Neuronal stem cell (in vitro differentiated cells): ENCODE measurements at regions not wholly inside any gene's neighbourhood (a gene's known extent, or its start where the extent isn't known, plus 50 kb on each side); places are given as distances from the start of the nearest gene placed in this dataset.

Source experiments
- DNase-seq: peaks from one replicate; pipeline ENCODE4 v3.0.0-alpha.2; 2013; ENCODE audit warnings: low spot score
- H2AFZ ChIP-seq: one replicate; pipeline ENCODE4 v1.6.1; 2013; ENCODE audit warnings: mild to moderate bottlenecking, low read length, inconsistent platforms
- H2AK5ac ChIP-seq: 2 replicates; pipeline ENCODE4 v1.6.1; 2013; ENCODE audit warnings: low read depth, mild to moderate bottlenecking, inconsistent platforms, low read length, moderate library complexity, mixed read lengths
- H2BK120ac ChIP-seq: 2 replicates; pipeline ENCODE4 v1.6.1; 2013; ENCODE audit warnings: low read depth, mild to moderate bottlenecking, inconsistent platforms, low read length, moderate library complexity, mixed read lengths
- H2BK12ac ChIP-seq: one replicate; pipeline ENCODE4 v1.6.1; 2013; ENCODE audit warnings: low read length, inconsistent platforms
- H2BK15ac ChIP-seq: 2 replicates; pipeline ENCODE4 v1.6.1; 2013; ENCODE audit warnings: mild to moderate bottlenecking, low read length, inconsistent platforms, mixed read lengths
- H2BK5ac ChIP-seq: one replicate; pipeline ENCODE4 v1.6.1; 2013; ENCODE audit warnings: inconsistent platforms, mild to moderate bottlenecking, low read length, moderate library complexity
- H3K14ac ChIP-seq: one replicate; pipeline ENCODE4 v1.6.1; 2013; ENCODE audit warnings: low read length, inconsistent platforms
- H3K18ac ChIP-seq: 2 replicates; pipeline ENCODE4 v1.6.1; 2013; ENCODE audit warnings: low read length, inconsistent platforms
- H3K23ac ChIP-seq: 2 replicates; pipeline ENCODE4 v1.6.1; 2013; ENCODE audit warnings: low read depth, mild to moderate bottlenecking, mixed read lengths, low read length, inconsistent platforms; ENCODE audit not compliant: poor library complexity
- H3K27ac ChIP-seq: replicated peaks from 3 replicates; pipeline ENCODE4 v1.5.1; 2013; ENCODE audit warnings: low read length, inconsistent platforms
- H3K27me3 ChIP-seq, 3 experiments: 2 replicates each; pipeline ENCODE4 v1.6.1; 2013; ENCODE audit warnings: low read length in 3 of 3, mild to moderate bottlenecking in 2 of 3, inconsistent platforms in 1 of 3, low read depth in 1 of 3, mixed read lengths in 1 of 3, moderate library complexity in 1 of 3; ENCODE audit not compliant: control insufficient read depth in 3 of 3, insufficient read depth in 3 of 3
- H3K36me3 ChIP-seq, 2 donors: replicated peaks in 1 of 2; 2 replicates each; pipeline ENCODE4 v1.6.1; 2013; ENCODE audit warnings: low read length in 2 of 2; ENCODE audit not compliant: control insufficient read depth in 2 of 2, insufficient read depth in 2 of 2
- H3K4ac ChIP-seq: 2 replicates; pipeline ENCODE4 v1.6.1; 2013; ENCODE audit warnings: inconsistent platforms, mild to moderate bottlenecking, low read length, moderate library complexity
- H3K4me1 ChIP-seq, 2 donors: 1 replicate in 1 of 2; 2 replicates in 1 of 2; pipeline ENCODE4 v1.6.1; 2013; ENCODE audit warnings: low read length in 2 of 2, low read depth in 1 of 2; ENCODE audit not compliant: control insufficient read depth in 2 of 2, insufficient read depth in 1 of 2
- H3K4me2 ChIP-seq: one replicate; pipeline ENCODE4 v1.6.1; 2013; ENCODE audit warnings: mild to moderate bottlenecking, low read length, inconsistent platforms; ENCODE audit not compliant: insufficient read depth, poor library complexity, severe bottlenecking
- H3K4me3 ChIP-seq, 2 donors: 2 replicates each; pipeline ENCODE4 v1.5.1; 2013; ENCODE audit warnings: low read length in 2 of 2, mild to moderate bottlenecking in 2 of 2, inconsistent platforms in 1 of 2, moderate library complexity in 1 of 2
- H3K79me1 ChIP-seq: one replicate; pipeline ENCODE4 v1.6.1; 2013; ENCODE audit warnings: low read depth, mild to moderate bottlenecking, inconsistent platforms, low read length, moderate library complexity
- H3K9ac ChIP-seq: one replicate; pipeline ENCODE4 v1.6.1; 2013; ENCODE audit warnings: mild to moderate bottlenecking, low read depth, low read length, inconsistent platforms; ENCODE audit not compliant: poor library complexity
- H3K9me3 ChIP-seq, 2 donors: replicated peaks in 1 of 2; 2 replicates each; pipeline versions ENCODE3 to v1.6.1; 2013; ENCODE audit warnings: low read length in 2 of 2, mild to moderate bottlenecking in 2 of 2, inconsistent platforms in 1 of 2, low read depth in 1 of 2, mixed read lengths in 1 of 2, moderate library complexity in 1 of 2; ENCODE audit not compliant: control insufficient read depth in 2 of 2, insufficient read depth in 1 of 2
- H4K8ac ChIP-seq: one replicate; pipeline ENCODE4 v1.6.1; 2013; ENCODE audit warnings: low read depth, mild to moderate bottlenecking, inconsistent platforms, low read length, moderate library complexity
- H4K91ac ChIP-seq: one replicate; pipeline ENCODE4 v1.6.1; 2013; ENCODE audit warnings: low read length, low read depth, mild to moderate bottlenecking, inconsistent platforms; ENCODE audit not compliant: poor library complexity
- WGBS, 2 donors: extraction: QIAGEN DNeasy Blood & Tissue Kit; methylation state at CpG; one replicate each; pipeline ENCODE4 v1.1.7; 2013; ENCODE audit warnings: missing lambda C conversion rate in 2 of 2, mixed read lengths in 1 of 2; ENCODE audit not compliant: insufficient read length in 2 of 2, insufficient replicate concordance in 1 of 2; ENCODE audit errors: extremely low coverage in 2 of 2; 5-methylcytosine and 5-hydroxymethylcytosine counted together

- Histone ChIP-seq H2BK15ac (no peak overlapping the region), H2BK12ac (no peak overlapping the region), H3K4ac (no peak overlapping the region), H2BK120ac (no peak overlapping the region), H4K8ac (no peak overlapping the region), H3K27me3 (no peaks in the 10 kb centered on the region), H2AFZ (no peak overlapping the region), H3K4me1 (no peaks in the 10 kb centered on the region), H3K27ac (no peak overlapping the region), H2AK5ac (no peak overlapping the region), H3K36me3 (no peaks in the 10 kb centered on the region), H3K23ac (no peak overlapping the region), H3K4me3 (no peak overlapping the region), H3K18ac (no peak overlapping the region), H3K14ac (no peak overlapping the region), H2BK5ac (no peak overlapping the region), H3K9ac (no peak overlapping the region), H3K9me3 (no peaks in the 10 kb centered on the region), H3K4me2 (no peak overlapping the region), H3K79me1 (no peaks in the 10 kb centered on the region), H4K91ac (no peak overlapping the region)
- no CpG with 5 or more reads among the region's 8 CpGs for WGBS, 2 donors
- no peak for DNase-seq
These were observed 67.5 kb upstream of the FAM241A start for GRCh38 chr4:112077743-112078142.

GRCh38 chr4:112082954-112083586, 62.2 kb upstream of the FAM241A start:
- H3K18ac ChIP-seq = no peak overlapping the region
- H3K9ac ChIP-seq = no peak overlapping the region
- H4K8ac ChIP-seq = no peak overlapping the region
- H3K27me3 ChIP-seq = no peaks in the 10 kb centered on the region
- H2AK5ac ChIP-seq = no peak overlapping the region
- H2BK12ac ChIP-seq = no peak overlapping the region
- no peaks in the 10 kb centered on the region for H3K4me1 ChIP-seq
- no peak overlapping the region for H2AFZ ChIP-seq
- H2BK15ac ChIP-seq = no peak overlapping the region
- H3K9me3 ChIP-seq = no peaks in the 10 kb centered on the region
- no peak overlapping the region for H3K4me3 ChIP-seq
- no peak overlapping the region for H2BK5ac ChIP-seq
- WGBS, 2 donors = no CpG with 5 or more reads among the region's 2 CpGs
- no peak overlapping the region for H3K23ac ChIP-seq
- H3K79me1 ChIP-seq = no peaks in the 10 kb centered on the region
- H3K4me2 ChIP-seq = no peak overlapping the region
- H3K14ac ChIP-seq = no peak overlapping the region
- no peak overlapping the region for H3K4ac ChIP-seq
- H3K36me3 ChIP-seq = no peaks in the 10 kb centered on the region
- H4K91ac ChIP-seq = no peak overlapping the region
- DNase-seq = no peak
- H3K27ac ChIP-seq = no peak overlapping the region
- no peak overlapping the region for H2BK120ac ChIP-seq

GRCh38 chr4:112083587-112084347, 61.5 kb upstream of the FAM241A start:
- Histone ChIP-seq H3K14ac (no peak overlapping the region), H3K23ac (no peak overlapping the region), H3K4me3 (no peak overlapping the region), H3K4me2 (no peak overlapping the region), H3K18ac (no peak overlapping the region), H4K91ac (no peak overlapping the region), H4K8ac (no peak overlapping the region), H3K36me3 (no peaks in the 10 kb centered on the region), H2BK120ac (no peak overlapping the region), H3K4me1 (no peaks in the 10 kb centered on the region), H2BK12ac (no peak overlapping the region), H2BK15ac (no peak overlapping the region), H3K9ac (no peak overlapping the region), H2AFZ (no peak overlapping the region), H3K4ac (no peak overlapping the region), H2AK5ac (no peak overlapping the region), H3K79me1 (no peaks in the 10 kb centered on the region), H3K27me3 (no peaks in the 10 kb centered on the region), H3K9me3 (no peaks in the 10 kb centered on the region), H3K27ac (no peak overlapping the region), H2BK5ac (no peak overlapping the region)
- no peak for DNase-seq
- no CpG with 5 or more reads among the region's 3 CpGs for WGBS, 2 donors

DNA sequence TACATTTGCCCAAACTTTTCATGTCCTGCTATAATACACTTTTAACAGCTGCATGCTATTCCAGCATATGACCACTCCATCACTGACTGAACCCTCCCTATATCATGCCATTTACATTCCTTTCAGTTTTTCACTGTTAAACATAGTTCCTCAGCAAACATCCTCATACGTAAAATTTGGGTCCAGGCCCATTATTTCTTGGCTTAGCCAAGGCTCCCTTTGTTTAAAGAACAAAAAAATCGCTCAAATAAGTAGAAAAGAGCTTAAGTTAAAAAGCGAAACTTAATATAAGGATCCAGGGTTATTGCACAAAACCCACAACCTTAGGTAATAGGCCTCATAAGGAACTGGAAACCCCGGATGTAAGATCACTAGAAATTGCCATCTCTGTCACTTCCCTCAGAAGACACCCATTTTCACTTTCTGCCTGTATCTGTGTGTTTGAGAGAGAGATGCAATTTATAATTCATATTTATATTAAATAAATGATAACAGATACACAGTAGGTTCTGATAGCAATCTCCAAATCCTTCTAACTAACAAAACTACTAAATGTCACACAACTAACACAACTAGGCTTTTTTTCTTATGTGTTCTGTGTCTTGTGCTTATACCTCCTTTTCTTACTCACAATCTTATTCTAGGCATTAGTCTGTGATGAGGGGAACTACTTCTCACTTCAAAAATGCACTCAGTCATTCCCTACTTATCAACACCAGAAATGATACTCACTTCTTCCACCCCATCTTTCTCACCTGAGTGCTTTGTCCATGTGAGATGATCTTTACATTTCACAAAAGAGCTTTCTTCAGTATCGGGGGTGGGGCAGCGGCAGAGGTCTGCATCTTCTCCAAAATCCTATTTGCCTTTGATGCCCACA, 59.9 kb upstream of the FAM241A start:
- Histone ChIP-seq H2BK12ac (no peak overlapping the region), H3K4ac (no peak overlapping the region), H2BK120ac (no peak overlapping the region), H2AFZ (no peak overlapping the region), H3K79me1 (no peaks in the 10 kb centered on the region), H3K9me3 (no peaks in the 10 kb centered on the region), H2BK5ac (no peak overlapping the region), H4K8ac (no peak overlapping the region), H3K4me2 (no peak overlapping the region), H3K27ac (no peak overlapping the region), H3K4me3 (no peak overlapping the region), H3K14ac (no peak overlapping the region), H3K36me3 (no peaks in the 10 kb centered on the region), H3K27me3 (no peaks in the 10 kb centered on the region), H2AK5ac (no peak overlapping the region), H4K91ac (no peak overlapping the region), H3K9ac (no peak overlapping the region), H3K18ac (no peak overlapping the region), H2BK15ac (no peak overlapping the region), H3K23ac (no peak overlapping the region), H3K4me1 (no peaks in the 10 kb centered on the region)
- no CpG with 5 or more reads among the region's 6 CpGs for WGBS, 2 donors
- no peak for DNase-seq
